HG03342 (cell line): ENCODE measurements at regions not wholly inside any gene's neighbourhood (a gene's known extent, or its start where the extent isn't known, plus 50 kb on each side); places are given as distances from the start of the nearest gene placed in this dataset.
"Not testable (repeated sequence)": the region's sequence is repeated elsewhere in the genome, so short reads cannot be mapped to it uniquely, and the experiment has no call there.

ENCODE experiments used
- ATAC-seq: cut with Tn5 transposase; IDR thresholded peaks from one replicate; pipeline ENCODE4 v1.9.1; 2021; ENCODE audit warnings: mild to moderate bottlenecking, moderate library complexity; ENCODE audit not compliant: unreplicated experiment

DNA sequence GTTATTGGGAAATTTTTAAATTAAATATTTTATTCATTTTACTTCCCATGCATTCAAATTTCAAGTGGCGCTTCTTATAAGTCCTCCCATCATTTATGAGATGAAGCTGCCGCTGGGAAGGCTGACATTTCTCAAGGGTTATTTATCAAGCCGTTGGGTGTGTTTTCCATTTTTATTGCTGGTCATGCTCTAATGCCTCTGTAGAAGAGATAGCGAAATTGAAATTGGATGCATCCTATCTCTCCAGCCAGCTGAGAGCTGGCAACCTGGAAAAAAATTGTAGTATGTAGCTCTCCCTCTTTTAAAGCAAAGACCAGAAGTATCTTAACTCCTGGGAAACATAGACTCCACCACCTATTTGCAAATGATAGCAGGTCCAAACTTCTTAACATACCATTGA, 135.9 kb downstream of the C6orf118 start:
- ATAC-seq, result no peak

DNA sequence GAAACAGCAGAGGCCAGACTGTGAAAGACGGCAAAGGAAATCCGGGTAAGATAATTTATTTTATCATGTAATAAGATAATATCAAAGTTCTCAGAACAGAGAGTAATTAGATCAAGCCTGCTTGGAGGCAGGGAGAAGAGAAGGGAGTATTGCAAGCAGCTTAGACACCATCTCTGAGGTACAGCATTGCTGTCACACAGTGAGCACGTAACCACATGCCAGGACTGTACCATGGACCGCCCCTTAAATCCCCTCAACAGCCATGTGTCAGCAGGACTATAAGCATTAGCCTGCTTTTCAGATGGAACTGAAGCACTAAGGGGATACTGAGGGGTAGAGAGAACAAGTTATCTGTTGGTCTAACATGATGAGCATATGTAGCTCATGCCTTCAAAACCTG, 141.5 kb downstream of the C6orf118 start:
- no peak for ATAC-seq

DNA sequence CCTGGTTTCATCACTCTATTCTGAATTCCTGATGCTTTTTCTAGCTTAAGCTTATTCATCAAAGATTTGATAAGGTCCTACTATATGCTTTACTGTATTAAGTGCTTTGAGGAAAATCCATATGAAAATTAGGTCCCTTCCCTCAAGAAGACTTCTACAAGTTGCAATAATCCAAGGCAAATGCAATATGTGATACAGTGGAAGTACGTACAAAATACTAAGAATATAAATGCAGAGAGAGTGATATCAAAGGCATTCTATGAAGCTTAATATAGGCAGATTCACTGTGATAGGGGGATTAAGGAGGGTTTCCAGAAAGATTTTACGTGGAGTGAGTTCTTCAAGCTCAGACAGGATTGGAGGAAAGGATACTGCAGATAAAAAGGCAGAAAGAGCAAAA, 142.1 kb downstream of the C6orf118 start:
- ATAC-seq, result no peak

DNA sequence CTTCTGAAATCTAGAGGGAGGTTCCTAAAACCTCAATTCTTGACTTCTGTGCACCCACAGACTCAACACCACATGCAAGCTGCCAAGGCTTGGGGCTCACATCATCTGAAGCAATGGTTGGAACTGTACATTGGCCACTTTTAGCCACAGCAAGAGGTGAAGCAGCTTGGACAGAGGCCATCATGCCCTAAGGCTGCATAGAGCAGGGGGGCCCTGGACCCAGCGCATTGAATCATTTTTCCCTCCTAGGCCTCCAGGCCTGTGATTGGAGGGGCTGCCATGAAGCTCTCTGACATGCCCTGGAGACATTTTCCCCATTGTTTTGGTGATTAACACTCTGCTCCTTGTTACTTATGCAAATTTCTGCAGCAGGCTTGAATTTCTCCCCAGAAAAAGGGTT, 145.9 kb downstream of the C6orf118 start:
- no peak for ATAC-seq

DNA sequence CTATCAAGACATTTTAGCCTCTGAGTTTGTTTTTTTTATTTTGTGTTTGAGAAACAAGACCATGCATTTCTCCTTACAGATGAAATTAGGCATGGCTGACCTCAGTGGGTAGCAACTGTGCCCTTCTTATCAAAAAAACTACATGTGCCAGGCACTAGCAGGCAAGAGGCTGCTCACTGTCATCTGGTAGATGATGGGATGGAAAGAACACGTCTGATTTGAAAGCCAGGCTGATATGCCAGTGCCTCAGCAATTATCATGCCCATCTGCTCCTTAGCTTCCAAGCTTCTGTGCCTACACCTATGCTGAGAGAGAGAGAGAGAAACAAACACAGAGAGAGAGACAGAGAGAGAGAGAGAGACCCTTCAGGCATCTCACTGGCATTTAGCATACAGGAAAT, 149.9 kb downstream of the C6orf118 start:
- ATAC-seq, result no peak

DNA sequence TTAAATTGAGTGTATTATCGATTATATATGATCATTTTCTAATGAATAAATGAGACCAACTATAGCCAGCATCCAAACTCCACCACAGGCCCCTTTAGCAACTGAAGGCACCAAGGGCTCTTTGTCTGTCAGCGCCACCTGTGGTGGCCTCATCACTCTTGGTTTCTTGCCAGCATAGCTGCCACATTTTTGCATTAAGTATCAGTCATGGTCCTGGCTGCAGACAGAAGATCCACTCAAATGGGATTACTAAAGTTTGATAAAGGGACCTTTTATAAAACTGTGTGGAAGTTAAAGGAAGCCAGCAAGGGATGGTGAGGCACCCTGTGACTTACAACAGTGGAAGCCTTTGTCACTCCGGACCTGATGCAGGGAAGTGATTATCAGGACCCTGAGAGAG, 162.9 kb downstream of the C6orf118 start:
- ATAC-seq, result no peak

DNA sequence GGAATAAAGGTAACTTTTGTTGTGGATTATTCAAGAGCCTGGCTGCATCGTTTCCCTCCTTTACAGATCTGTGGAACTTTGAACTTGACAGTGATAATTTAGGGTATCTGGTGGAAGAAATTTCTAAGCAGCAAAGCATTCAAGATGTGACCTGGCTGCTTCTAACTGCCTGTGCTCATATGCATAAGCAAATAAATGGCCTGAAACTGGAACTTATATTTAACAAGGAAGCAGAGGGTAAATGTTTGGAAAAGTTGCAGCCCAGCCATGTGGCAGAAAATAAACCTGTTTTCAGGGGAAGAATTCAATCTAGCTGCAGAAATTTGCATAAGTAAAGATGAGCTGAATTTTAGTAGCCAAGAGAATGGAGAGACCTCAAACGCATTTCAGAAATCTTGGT, 173.5 kb downstream of the C6orf118 start:
- ATAC-seq, result no peak

DNA sequence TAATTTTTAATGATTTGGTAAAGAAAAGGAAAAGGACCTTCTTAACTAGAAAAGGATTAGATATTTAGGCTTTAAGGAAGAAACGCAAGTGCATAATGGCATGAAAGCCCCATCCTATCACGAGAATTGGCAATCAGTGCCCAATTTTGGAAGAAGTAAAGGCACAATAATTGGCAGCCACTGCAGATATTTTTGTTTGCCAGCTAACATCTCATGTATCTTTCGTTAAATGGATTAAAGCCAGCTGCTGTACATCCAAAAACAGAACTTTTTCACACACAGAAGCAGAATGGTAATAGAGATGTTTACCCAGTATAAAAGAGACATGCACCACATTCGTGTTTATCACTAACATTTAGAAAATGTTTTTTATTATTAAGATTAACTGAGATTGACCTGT, 180.3 kb downstream of the C6orf118 start:
- ATAC-seq, result no peak

DNA sequence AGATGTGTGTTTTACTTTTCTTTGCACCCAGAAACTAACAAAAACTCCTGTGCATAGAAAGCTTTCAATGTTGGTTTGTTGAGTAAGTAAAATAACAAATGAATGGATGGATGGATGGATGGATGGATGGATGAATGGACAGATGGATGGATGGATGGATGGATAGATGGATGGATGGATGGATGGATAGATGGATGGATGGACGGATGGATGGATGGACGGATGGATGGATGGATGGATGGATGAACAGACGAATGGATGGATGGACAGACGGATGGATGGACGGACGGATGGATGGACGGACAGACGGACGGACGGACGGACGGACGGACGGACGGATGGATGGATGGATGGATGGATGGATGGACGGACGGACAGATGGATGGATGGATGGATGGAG, 181.7 kb downstream of the C6orf118 start:
- ATAC-seq, result not testable (repeated sequence)

DNA sequence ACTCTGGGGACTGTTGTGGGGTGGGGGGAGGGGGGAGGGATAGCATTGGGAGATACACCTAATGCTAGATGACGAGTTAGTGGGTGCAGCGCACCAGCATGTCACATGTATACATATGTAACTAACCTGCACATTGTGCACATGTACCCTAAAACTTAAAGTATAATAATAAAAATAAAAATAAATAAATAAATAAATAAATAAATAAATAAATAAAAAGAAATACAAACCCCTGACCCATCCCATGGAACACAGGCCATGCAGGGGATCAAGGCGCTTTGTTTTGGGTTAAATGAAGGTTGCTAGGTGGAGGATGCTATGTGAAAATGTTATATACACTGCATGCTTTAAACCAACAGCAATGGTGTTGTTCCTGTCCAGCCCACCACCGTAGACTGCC, 184.7 kb downstream of the C6orf118 start:
- not testable (repeated sequence) for ATAC-seq

DNA sequence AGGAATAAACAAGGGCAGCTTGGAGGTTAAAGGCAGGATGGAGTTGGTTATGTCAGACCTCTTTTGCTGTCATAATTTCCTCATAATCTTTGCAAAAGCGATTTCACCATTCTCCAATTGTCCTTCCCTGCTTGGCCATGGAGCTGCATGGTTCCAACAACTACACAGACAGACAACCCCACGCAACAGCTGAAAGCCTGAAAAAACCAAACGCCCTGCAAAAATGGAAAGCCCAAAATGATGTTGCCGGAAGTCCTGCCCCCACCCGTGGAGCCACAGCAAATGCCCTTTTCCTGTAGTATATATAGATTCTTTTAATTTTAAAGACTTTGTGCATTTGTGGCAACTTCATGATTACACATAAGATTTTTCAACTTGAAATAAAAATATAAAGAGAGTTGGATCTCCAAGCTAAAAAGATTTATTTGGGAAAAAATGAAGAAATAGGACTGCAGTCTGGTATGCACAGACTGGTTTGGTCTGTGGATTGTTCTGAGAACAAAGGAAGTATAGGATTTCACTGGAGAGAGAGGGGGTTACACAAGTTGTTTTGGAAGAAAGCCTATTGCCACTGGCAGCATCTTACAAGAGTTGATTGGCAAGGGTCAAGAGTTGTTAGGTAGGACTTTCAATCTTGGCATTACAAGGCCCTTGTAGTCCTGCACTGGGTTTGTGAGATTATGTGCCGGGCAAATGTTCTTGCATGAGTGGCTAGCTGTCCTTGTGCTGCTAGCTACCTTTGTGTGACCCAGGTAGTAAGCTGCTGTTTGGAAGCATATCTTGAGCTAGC, 190.0 kb downstream of the C6orf118 start:
- ATAC-seq, result no peak

DNA sequence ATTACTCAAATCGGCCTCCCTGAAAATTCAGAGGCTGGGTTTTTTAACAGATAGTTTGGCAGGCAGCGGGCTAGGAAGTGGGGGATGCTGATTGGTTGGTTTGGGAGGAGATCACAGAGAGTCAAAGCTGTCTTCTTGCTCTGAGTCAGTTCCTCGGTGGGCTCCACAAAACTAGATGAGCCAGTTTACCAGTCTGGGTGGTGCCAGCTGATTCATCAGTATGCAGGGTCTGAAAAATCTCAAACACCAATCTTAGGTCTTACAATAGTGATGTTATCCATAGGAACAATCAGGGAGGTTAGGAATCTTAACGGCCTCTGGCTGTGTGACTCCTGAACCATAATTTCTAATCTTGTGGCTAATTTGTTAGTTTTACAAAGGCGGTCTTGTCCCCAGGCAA, 190.7 kb downstream of the C6orf118 start:
- ATAC-seq, result no peak

DNA sequence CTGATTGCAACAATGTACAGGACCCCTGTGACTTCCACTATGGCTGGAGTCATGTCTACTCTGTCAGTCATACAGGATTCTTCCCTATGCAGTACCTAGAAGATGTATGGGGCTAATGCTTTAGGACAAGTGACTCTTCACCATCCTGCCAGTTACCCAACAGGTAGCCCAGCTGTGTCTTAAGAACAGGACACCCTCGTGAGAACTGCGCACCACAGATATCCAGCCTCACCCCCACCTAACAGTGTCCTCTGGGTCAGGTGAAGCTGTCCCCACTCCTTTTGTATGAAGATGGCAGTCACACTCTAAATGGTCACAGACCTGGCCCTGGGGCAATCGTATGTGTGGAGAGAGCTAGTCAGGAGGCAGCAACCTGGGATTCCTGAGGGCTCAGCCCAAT, 191.6 kb downstream of the C6orf118 start:
- ATAC-seq, result no peak

DNA sequence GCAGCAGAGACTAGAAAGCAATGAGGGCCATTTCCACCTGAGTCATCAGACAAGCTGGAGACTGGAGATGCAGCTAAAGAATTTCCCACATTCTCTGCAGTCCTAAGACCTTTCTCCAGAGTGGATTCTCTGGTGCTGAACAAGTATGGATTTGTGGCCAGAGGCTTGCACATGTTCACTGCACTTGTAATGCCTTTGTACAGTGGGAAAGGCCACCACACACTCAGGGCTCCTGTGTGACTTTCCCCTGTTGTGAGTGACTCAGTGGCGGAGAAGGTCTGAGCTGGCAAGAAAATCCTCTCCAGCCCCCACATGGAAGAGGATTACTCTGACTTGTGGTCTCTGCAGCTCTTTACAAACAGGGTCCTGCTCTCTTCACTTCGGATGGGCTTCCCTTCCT, 192.3 kb downstream of the C6orf118 start:
- ATAC-seq, result no peak

DNA sequence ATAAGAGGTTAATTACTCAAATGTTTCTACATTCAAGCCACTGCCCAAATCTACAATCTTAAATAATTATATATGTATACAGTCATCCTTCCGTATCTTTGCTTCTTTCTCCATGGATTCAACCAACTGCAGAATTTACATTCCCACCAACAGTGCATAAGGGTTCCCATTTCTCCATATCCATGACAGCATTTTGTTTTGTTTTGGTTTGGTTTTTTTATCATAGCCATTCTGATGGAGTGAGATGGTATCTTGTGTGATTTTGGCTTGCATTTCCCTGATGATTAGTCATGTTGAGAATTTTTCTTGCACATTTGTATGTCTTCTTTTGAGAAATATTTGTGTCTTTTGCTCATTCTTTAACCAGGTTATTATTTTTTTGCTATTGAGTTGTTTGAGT, 198.5 kb downstream of the C6orf118 start:
- no peak for ATAC-seq

DNA sequence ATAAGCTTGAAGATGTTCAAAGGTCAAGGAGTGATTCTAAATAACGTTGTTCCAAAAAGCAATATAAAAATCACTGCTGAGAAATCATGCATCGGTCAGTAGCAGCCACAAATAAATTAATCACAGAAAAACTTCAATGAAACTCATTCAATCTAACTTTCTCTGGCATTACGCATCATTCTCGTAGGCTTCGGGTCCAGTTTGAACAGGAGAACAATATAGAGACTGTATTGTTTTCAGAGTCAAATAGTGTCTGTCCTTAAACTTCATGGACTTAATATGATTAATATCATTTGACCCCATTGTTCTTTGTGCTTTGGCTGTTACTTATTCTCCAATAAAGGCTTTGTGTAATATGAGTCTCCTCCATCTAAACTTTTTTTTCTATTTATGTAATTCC, 200.4 kb downstream of the C6orf118 start:
- ATAC-seq, result no peak

DNA sequence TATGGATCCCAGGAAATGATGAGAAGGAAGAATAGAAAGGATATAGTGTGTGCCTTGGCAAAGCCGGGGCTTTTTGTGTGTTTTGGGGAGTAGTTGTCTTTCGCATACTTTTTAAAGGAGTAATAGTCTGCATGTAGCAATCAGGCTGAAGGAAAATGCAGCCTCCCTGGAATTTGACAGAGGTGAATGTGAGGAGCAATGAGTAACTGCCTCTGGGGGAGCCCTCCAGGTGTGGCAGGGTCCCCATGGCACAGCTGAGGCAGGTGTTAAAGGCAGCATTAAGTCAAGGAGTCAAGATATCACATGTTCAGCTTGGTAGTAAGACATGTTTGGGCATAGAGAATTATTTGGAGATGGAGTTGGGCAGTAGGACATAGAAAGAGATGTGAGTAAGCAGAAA, 203.1 kb downstream of the C6orf118 start:
- ATAC-seq, result no peak

DNA sequence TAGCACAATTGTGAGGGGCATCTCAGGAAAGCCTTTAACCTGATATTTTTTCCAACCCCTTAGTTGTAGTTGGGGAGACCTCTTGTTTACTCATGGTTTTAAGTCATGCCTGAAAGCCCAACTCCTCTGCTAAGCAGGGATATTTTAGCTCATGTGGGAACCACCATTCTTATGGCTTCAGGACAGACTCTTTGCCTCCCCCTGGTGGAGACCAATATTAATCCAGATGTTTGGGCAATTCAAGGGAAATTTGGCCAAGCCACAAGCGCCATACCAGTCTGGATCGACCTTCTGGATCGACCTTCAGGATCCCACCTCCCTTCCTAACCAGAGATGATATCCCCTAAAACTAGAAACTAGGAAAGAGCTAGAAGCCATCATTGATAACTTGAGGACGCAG, 211.2 kb downstream of the C6orf118 start:
- ATAC-seq, result no peak

DNA sequence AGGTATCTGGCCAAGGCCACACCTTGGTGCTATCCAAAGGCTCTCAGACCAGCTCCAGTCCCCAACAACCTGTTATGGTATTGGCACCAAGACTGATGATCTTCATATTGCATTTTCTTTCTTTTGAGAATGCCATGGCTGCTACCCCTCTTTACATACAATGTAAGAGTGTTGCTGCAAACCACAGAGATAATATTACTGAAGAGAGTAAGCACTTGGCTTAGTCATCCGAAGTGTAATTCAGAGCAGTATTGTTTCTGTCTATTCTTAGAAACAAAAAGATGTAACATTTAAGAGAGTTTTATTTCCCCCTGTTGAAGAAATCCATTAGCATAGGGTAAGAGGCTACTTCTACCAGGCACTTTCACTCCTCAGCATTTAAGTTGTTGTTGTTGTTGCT, 212.5 kb downstream of the C6orf118 start:
- ATAC-seq, result no peak

DNA sequence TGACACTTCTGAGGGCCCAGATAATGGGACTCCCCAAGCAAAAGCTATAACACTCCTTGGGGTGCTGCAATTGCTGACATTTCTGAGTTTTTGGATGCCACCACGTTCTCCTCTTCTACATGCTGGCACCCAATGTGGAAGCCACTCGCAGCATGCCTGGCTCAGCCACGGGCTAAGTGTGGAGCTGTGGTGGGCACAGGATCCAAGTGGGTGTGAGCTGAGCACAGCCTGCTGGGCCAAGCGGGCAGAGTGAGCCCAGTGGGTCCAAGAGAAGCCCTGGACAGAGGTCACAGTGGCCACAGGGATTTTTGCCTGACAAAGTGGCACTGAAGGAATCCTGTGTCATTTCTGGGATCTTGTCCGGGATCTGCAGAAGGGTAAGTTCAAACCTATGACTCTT, 213.2 kb downstream of the C6orf118 start:
- no peak for ATAC-seq

DNA sequence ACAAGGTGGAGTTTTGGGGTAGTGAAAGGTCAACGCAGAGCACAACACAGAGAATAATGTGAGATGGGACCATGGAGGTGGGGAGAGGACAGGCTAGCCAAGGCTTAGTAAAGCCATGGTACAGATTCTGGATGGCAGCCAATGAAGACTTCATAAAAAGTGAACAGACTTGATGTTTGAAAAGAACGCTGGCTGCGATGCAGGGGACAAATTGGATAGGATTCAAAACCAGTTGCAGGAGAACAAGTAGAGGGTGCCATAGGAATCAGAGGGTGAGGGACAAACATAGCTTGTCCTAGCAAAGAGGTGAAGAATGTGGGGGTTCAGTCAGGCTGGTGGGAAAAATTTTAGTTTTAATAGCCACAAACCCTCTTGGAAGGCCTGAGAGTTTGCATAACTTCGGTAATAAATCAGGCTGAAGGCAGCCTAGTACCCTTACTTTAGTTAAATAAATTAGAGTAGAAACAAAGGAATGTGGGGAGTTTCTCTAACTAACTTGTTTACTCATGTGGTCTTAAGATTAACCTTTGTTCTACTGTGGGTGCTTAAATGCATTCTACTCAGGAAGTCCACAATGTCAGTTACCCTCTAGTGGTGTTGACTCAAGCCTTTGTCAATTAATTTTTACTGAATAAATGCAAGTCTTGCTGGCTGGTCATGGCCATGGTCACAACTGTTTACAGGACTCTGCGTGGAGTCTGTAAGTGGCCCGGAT, 216.4 kb downstream of the C6orf118 start:
- ATAC-seq, result no peak

DNA sequence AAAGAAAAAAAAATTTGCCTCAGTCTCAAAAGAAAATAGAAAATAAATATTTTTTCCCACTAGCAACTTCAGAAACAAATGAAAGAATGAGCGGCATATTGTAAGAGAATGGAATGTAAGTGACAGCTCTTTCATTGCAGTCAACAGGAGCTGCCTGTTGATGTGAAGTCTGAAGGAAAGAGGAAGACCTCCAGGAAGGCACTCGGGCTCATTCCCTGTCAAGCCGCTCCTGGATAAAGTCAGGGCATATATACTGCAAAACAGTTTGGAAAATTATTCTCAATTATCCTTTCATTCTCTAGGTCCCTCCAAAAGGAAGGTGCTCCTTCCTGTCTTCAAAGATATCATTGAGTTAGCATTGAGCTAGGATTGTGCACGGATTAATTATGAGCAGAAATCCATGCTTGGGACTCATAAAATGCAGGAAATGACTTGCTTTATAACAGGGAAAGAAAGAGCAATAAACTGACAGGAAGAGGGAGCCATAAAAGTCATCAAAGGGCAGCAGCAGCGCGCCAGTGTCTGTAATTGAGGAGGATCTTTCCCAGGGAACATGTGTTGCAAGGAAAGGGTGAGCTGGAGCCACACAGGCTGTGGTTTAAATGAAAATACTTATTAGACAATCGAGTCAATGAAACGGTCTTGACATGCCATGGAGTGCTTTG, 218.2 kb downstream of the C6orf118 start:
- ATAC-seq, result no peak
